ENCODE measurements at regions not wholly inside any gene's neighbourhood (a gene's known extent, or its start where the extent isn't known, plus 50 kb on each side); places are given as distances from the start of the nearest gene placed in this dataset.
A peak's percentile ranks its signal among the peaks of the same experiment; 100 is the strongest.

DNA sequence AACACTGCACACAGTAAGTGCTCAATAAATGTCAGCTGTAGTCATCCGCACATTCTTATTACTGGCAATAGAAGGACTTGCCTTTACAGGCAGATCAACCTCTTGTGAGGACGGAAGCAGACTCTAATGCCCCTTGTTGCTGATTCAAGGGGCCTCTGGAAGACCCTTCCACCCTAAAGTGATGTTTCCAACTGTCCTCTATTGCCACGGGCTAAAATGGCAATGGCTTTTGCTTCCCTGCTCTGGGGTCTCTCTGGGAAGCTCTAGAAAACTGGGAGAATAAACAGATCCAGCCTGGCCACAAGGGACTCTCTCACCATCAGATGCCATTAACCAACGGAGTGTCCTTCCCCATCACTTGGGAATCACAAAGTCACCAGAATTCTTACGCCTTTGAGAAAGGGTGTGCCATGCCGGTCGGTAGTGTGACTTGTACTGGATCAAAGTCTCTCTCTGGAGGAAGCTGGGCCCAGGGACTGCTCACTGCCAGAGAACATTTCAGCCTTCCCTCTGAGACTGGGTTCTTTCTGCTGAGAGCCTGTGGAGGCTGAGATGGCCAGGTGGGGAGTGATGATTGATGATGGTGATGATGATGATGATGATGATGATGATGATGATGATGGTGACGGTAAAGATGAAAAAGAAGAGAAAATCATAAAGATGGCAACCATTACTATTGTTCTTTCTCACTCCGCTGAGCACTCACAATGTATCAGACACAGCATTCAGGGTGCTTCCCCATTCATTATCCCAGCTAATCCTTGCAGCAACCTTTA lies 146.8 kb downstream of the CYLD start:
- TF ChIP-seq CTCF (IDR thresholded peaks at IDR 0.05) = no peak
- H3K9me3 ChIP-seq = no peaks in the 10 kb centered on the region
- H3K4me1 ChIP-seq = no peaks in the 10 kb centered on the region
- intact Hi-C loops (cut with DNase I) = no loop called here
- no peaks in the 10 kb centered on the region for H3K27me3 ChIP-seq
- peak in 1 of 2 donors; percentile 13 for DNase-seq (ENCODE audit: low spot score in 2 of 2)
- H3K36me3 ChIP-seq = no peaks in the 10 kb centered on the region
- H3K27ac ChIP-seq = no peak overlapping the region
- no peak overlapping the region for H3K4me3 ChIP-seq

DNA sequence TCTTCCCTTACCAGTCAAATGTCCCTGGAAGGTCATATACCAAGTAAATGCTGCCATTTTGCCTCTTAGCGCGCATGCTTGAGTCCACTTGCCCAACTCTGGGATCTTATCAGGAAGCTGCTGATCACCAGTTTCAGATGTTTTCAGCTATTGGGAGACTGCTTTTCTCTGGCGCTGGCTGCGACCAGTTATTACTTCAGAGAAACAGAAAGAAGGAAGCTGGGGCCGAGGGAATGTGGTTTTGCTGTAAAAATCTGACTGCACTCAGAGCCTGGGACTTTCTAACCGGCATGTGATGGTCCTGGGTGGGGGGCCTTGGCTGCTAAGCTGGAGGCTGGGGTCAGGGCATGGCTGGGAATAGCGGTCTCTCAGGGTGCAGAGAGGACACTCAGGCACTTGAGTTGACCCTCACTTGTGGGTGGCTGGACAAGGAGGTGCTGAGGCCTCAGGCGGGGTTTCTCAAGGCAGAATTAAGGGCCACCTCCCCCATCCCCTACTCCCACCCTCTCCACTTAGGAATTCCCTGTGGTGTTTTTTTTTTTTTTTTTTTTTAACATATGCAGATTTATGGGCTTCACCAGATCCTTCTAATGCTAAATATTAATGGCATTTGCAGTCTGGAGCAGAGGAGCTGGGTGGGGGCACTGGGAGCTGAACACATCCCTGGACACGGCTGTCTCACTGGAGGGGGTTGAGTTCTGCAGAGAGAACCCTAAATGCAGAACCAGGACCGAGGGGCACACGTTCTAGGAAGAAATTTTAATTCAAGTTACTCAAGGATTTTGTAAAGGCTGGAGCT lies 145.8 kb downstream of the CYLD start:
- H3K36me3 ChIP-seq = no peaks in the 10 kb centered on the region
- TF ChIP-seq CTCF (IDR thresholded peaks at IDR 0.05) = no peak
- no peaks in the 10 kb centered on the region for H3K9me3 ChIP-seq
- H3K4me3 ChIP-seq = no peak overlapping the region
- intact Hi-C loops (cut with DNase I) = no loop called here
- no peak overlapping the region for H3K27ac ChIP-seq
- no peaks in the 10 kb centered on the region for H3K4me1 ChIP-seq
- DNase-seq (ENCODE audit: low spot score in 2 of 2) = peak in 1 of 2 donors; percentile 28
- H3K27me3 ChIP-seq = no peaks in the 10 kb centered on the region

DNA sequence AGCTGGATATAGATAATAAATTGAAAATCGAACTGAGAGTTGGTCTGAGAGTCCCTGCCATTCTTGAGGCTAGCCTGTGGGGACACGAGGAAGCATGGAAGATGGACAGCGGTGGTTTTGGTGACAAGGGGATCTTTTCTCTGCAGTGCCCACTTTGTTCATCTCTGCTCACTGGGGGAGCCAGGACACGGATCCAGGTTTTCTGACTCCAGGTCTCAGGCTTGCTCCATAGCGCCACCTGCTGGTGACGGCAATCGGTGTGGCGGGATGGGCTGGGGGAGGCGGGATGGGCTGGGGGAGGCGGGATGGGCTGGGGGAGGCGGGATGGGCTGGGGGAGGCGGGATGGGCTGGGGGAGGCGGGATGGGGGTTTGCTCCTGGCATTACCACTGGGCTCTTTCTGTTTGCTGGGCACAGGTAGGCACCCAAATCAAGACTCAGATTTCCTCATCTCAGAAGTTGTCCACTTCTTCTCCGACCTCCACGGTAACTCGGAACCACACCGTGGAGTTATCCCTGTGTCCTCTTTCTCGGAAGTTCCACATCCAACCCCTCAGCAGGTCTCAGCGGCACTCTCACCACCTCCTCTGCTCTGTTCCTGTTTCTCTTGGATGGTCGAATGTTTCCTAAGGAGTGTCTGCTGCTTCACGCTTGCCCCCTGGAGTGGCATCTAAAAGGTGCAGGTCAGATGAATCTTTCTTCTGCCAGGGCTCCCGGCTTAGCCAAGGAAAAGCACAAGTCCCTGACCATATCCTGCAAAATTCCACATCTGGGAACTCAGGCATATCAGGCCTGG lies 142.4 kb downstream of the CYLD start:
- intact Hi-C loops (cut with DNase I) = no loop called here
- peak in 1 of 2 donors; percentile 34 for DNase-seq (ENCODE audit: low spot score in 2 of 2)
- no peak overlapping the region for H3K4me3 ChIP-seq

DNA sequence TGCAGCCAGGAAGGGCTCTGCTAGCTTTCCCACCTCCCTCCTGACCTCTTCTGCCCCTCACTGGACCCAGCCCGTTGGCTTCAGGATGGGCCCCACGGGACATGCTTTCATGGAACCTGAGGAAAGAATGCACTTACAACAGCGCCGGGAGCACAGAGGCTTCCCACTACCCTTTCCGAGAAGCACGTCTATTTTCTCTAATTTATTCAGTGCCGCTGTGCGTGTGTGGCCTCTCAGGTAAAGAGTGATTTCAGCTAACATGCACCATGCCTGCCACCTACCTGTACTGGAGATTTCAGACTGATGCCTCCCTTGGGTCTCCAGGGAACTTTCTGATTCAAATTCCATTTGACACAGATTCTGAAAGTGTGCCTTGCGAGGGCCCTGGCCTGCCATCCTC lies 140.1 kb downstream of the CYLD start:
- intact Hi-C loops (cut with DNase I) = no loop called here
- Histone ChIP-seq H3K4me1 (no peaks in the 10 kb centered on the region), H3K36me3 (no peaks in the 10 kb centered on the region), H3K27me3 (no peaks in the 10 kb centered on the region), H3K4me3 (no peak overlapping the region), H3K27ac (no peak overlapping the region), H3K9me3 (no peaks in the 10 kb centered on the region)
- no peak for TF ChIP-seq CTCF (IDR thresholded peaks at IDR 0.05)
- DNase-seq (ENCODE audit: low spot score in 2 of 2) = peak in 1 of 2 donors; percentile 48

More for the DNA sequence above, 142.4 kb downstream of the CYLD start:
- Histone ChIP-seq H3K27ac (no peak overlapping the region), H3K27me3 (no peaks in the 10 kb centered on the region), H3K9me3 (no peaks in the 10 kb centered on the region), H3K4me1 (no peaks in the 10 kb centered on the region), H3K36me3 (no peaks in the 10 kb centered on the region)
- no peak for TF ChIP-seq CTCF (IDR thresholded peaks at IDR 0.05)

DNA sequence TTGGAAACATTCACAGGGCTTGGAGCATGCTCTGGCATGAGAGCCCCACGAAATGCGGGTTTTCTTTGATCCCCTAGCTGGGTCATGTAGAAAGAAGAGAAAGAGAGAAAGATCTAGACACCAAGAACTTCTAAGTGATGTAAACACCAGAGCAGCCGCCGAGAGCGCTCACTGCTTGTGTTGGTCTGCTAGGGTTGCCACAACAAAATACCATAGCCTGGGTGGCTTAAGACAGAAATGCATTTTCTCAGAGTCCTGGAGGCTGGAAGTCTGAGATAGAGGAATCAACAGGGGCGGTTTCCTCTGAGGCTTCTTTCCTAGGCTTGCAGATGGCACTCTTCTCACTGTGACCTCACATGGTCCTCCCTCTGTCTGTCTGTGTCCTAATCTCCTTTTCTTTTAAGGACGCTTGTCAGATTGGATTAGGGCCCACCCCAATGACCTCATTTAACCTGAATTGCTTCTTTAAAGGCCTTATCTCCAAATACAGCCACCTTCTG lies 139.5 kb downstream of the CYLD start:
- peak in 1 of 2 donors; percentile 34 for DNase-seq (ENCODE audit: low spot score in 2 of 2)
- no peak overlapping the region for H3K27ac ChIP-seq
- no peaks in the 10 kb centered on the region for H3K36me3 ChIP-seq
- H3K4me1 ChIP-seq = no peaks in the 10 kb centered on the region
- H3K27me3 ChIP-seq = no peaks in the 10 kb centered on the region
- H3K9me3 ChIP-seq = no peaks in the 10 kb centered on the region
- H3K4me3 ChIP-seq = no peak overlapping the region
- TF ChIP-seq CTCF (IDR thresholded peaks at IDR 0.05) = no peak
- intact Hi-C loops (cut with DNase I) = no loop called here

Data from ascending aorta (tissue), 2 donors.